ENCODE measurements at regions not wholly inside any gene's neighbourhood (a gene's known extent, or its start where the extent isn't known, plus 50 kb on each side); places are given as distances from the start of the nearest gene placed in this dataset.

DNA sequence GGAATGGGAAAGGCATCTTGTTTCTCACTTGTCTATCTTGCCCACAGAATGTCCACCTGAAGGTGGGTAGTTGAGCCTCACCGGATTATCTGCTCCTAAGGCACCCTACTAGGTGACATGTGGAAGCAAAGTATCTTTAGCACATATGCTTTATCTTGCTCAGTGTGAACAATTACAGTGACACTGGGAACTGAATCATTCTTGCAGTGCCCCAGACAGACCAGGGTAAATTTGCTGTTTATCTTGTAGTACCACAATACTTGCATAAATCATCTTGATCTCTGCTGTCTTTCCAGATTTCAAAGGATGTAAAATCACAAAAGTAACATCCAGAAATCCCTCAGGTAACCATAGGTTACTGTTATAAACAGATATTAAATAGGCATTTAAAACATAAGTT lies 930.0 kb upstream of the INTU start:
- DNase-seq: no peak
- in situ Hi-C loops (cut with HindIII; ENCODE audit: low pct_ligation_motif_present, low pct_unique_long_range_greater_than_20kb, low sequenced_read_pairs): no loop called here

DNA sequence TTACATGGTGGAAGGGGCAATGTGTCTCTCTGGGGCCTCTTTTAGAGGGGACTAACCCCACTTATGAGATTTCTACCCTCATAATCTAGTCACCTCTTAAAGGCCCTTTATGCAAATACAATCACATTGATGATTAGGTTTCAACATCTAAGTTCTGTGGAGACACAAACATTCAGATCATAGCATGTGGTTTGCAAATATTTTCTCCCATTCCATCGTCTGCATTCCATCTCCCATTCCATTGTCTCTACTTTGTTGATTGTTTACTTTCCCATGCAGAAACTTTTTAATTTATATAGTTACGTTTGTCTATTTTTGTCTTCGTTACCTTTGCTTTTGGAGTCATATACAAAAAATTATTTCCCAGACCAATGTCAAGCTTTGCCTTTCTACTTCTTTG lies 927.5 kb upstream of the INTU start:
- no peak for DNase-seq
- in situ Hi-C loops (cut with HindIII; ENCODE audit: low pct_ligation_motif_present, low pct_unique_long_range_greater_than_20kb, low sequenced_read_pairs): no loop called here

DNA sequence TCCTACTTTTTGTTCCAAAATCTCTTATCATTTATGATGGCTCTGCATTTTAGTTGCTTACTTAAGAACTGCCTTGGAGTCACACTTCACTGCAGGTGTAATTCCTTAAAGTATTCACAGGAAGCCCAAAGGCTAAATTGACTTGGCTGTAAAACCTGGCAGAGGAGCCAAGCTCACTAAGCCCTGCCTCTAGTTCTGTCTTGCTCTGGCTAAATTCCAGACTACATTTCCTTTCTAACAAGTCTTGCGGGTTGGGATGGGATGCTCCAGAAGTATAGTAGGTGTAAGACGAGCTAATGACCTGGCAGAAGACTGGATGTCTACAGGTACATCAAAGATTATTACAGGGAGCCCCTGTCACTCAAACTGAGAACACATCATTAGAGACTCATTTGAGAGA lies 924.0 kb upstream of the INTU start:
- DNase-seq: no peak
- in situ Hi-C loops (cut with HindIII; ENCODE audit: low pct_ligation_motif_present, low pct_unique_long_range_greater_than_20kb, low sequenced_read_pairs): no loop called here

DNA sequence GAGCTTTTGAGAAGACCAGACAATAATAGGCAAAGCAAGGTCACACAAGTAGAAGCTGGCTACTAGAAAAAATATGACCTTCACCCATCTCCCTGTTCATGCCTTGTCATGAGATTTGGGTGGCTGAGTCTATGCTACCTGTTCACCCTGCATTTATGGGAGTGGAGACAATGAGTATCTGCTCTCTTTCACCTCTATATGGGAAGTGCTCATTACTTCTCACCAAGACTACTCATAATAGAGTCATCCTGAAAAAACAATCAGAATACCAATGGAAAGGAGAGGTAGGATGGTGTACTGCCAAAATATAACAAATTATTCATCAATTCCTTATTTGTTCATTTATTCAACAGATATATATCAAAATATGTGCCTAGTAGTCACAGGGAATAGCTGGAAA lies 921.8 kb upstream of the INTU start:
- no peak for DNase-seq
- in situ Hi-C loops (cut with HindIII; ENCODE audit: low pct_ligation_motif_present, low pct_unique_long_range_greater_than_20kb, low sequenced_read_pairs): no loop called here

DNA sequence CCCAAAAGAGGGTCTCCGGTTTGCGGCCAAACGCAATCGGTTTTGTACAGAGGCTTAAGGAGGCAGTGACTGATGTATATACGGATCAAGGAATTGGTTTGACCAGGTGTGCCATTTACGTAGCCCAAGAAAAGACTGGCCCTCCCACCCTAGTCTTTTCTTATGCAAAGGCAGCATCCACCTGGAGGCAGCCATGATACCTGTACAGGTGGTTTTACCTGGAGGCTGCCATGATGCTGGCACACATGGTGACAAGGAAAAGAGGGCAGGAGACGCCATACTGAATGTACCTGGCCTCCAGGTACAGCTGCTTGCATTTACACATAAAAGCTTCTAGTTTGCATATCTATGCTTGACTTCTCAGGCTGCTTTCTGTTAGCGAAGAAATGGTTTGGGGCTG lies 917.7 kb upstream of the INTU start:
- no peak for DNase-seq
- in situ Hi-C loops (cut with HindIII; ENCODE audit: low pct_ligation_motif_present, low pct_unique_long_range_greater_than_20kb, low sequenced_read_pairs): no loop called here

DNA sequence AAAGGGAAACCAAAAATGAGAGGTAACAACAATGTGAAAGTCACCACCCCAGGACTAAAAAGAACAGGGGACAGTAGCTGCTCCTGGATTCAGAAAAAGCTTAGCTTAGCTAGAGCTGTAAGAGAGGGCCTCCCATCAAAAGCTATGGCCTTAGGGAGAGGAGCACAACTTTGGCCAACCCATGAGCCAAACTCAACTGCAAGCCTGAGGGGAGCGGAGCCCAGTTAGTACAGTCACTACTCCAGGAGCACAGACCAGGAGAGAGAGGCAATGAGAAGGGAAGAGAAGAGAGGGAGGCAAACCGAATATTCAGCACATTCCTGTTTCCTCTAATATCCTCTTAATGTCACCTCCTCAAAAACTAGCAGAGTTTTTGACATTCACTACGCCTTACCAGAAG lies 917.1 kb upstream of the INTU start:
- in situ Hi-C loops (cut with HindIII; ENCODE audit: low pct_ligation_motif_present, low pct_unique_long_range_greater_than_20kb, low sequenced_read_pairs): no loop called here

DNA sequence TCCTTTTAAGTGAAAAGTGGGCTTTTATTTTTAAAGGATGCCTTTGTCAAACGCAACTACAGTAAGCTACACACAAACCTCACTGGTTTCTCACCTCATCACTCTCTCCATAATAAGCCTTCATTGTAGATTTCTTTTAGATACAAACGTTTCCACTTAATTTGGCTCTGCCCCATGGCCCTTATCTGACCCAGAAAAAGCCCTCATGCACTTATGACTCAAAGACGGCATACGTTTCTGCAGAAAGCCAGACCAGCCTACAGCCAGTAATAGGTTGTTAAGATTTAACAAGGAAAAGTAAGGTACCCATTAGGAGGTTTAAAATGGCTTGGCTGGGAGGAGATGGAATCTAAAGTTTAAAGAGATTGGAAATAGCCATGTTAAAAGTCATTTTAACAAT lies 914.6 kb upstream of the INTU start:
- no peak for DNase-seq
- in situ Hi-C loops (cut with HindIII; ENCODE audit: low pct_ligation_motif_present, low pct_unique_long_range_greater_than_20kb, low sequenced_read_pairs): no loop called here

More for the DNA sequence above, 917.1 kb upstream of the INTU start:
- DNase-seq: no peak

DNA sequence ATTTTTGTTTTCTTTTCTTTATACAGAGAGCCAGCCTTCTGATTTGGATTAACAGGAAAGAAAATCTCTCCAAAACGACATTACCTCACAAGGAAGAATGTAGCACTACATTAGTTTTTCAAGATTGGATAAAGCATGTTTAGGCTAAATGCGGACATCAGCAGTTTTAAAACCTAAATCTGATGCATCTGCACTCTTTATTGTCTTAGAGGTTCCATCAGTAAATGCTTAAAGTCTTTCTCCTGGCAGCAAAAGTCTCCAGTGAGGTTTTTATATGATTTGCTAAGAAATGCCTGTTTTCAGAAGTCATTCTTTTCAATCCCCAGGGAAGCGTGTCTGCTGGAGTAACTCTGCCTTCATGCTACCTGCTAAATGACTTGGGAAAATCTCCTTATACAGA lies 912.9 kb upstream of the INTU start:
- no peak for DNase-seq
- in situ Hi-C loops (cut with HindIII; ENCODE audit: low pct_ligation_motif_present, low pct_unique_long_range_greater_than_20kb, low sequenced_read_pairs): no loop called here

DNA sequence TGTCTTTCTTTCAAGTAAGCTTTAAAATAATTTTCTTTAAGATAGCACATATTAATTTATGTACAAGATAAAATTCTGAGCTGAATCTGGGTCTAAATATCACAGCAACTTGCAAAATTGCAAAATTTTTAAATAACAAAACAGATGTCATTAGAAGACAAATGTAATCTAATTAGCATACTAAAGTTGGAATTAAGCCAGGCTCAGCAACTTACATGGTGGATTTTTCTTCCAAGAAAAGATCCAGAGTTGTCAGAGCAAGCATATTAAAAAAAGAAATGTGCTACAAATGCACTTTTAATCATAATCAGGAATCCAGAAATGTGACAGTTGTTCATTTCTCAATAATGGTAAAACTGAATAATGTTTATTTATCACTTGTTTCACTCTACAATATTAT lies 906.9 kb upstream of the INTU start:
- no peak for DNase-seq
- in situ Hi-C loops (cut with HindIII; ENCODE audit: low pct_ligation_motif_present, low pct_unique_long_range_greater_than_20kb, low sequenced_read_pairs): no loop called here

DNA sequence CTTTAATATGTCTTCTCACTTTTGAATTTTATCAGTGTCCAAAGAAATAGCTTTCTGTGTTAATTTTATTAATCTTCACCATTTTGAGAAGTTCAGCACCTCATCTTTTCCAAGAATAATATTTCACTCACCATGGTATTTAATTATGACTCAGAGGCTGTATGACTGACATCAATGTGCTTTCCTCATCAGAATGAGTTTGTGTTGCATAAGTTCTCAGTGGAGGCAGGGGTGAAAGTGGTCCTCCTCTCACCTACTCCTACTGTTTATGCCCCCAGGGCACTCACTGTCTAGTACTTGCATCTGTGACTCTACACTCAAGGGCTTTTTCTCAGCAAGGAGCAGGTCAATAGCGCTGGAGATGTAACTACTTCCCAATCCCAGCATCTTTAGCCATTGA lies 905.3 kb upstream of the INTU start:
- no peak for DNase-seq
- in situ Hi-C loops (cut with HindIII; ENCODE audit: low pct_ligation_motif_present, low pct_unique_long_range_greater_than_20kb, low sequenced_read_pairs): no loop called here

DNA sequence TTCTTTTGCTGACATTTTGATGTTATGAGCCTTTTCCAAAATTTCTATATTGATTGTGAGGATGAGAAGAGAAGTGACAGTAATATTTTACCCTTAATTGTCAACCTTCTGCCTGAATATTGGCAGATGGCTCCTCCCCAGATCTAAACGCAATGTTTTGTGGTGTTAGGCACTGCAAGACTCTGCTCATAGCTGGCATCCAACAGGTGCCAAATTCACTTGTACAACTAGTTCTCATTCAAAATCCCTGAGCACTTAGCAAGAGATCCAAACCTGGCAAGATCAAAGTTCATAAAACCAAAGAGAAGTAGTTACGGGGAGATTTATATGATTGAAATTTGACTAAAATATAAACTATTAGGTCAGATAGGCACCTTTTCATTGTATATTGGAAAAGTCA lies 901.7 kb upstream of the INTU start:
- DNase-seq: no peak
- in situ Hi-C loops (cut with HindIII; ENCODE audit: low pct_ligation_motif_present, low pct_unique_long_range_greater_than_20kb, low sequenced_read_pairs): no loop called here

DNA sequence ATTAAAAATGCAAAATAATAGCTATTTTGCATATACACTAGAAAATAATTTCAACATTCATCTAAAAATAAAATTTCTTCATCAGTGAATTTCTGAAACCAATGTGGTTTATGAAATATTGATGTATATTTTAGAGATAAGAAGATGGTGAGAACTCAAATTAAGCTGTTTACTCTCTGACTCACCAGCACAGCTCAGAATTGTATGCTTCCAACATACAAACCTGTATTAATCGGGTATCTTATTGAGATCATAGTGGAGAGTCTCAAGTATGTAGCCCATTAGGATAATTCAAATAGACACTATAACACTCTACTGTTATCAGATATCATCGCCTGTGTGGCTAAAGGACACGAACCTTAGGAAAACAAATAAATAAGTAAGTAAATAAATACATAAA lies 899.5 kb upstream of the INTU start:
- no peak for DNase-seq
- in situ Hi-C loops (cut with HindIII; ENCODE audit: low pct_ligation_motif_present, low pct_unique_long_range_greater_than_20kb, low sequenced_read_pairs): no loop called here

DNA sequence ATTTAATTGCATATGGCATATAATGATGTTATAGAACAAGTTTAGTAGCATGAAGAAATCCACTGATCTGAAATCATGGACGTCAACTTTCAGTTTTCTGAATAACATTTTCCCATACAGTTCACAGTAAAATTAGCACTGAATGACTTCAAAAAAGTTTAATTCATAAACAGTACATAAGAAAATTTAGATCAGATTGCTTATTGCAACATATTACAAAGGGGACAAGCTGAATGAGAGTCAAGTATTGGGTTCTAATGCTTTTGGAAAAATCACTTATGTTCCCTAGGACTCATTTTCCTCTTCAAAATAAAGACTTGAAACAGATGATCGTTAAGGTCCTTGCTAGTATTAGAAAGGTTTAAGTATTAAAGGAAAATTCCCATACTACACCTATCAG lies 898.3 kb upstream of the INTU start:
- no peak for DNase-seq
- in situ Hi-C loops (cut with HindIII; ENCODE audit: low pct_ligation_motif_present, low pct_unique_long_range_greater_than_20kb, low sequenced_read_pairs): no loop called here

DNA sequence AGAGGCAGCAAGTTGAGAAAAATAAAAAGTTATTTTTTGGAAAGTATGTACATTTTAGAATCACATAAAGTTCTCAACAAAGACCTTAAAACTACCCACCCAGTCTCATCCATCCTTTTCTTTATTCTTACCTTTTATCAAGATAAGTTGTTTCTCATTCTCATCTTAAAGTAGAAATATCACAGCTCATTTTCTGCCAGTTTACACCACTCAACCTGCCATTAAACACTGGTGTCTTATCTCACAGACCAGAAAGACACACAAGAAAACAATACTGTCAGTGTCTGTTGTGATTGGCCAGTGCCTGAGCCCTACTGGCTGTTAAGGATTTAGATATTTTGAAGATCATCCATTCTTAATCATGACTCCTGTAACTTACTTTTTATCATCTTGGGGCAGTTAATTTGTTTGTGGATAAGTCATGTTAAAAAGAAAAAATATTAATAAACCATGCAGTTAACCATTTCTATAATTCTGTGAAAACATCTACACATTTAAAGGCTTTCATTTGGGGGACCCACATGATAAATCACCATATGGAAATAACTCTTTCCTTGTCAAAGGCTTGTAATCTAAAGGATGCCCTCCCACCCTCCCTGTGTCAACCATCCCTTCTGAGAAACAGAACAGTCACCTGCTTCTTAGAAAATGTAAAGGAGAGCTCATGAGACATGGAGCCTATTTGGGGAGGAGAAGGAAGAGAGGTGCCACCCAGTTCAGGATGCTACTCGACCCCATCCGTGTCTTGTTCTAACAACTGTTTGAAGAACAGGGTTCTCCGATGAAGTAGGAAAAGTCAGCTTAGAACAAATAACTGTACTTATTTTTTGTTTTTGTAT lies 897.2 kb upstream of the INTU start:
- no peak for DNase-seq
- in situ Hi-C loops (cut with HindIII; ENCODE audit: low pct_ligation_motif_present, low pct_unique_long_range_greater_than_20kb, low sequenced_read_pairs): no loop called here

DNA sequence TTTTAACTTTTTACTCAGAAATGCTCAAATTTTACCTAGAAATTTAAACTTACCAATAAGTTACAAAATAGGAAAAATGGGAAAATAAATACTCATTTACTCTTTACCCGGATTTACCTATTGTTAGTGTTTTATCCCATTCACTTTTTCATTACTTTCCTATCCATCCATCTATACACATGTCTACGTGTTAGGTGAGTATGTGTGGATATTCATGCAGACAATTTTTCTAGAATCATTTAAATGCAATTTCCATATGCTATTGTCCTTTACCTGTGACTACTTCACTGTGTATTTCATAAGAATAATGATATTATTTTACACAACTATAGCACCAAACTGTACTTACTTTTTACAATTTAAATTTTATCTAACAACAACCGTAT lies 896.6 kb upstream of the INTU start:
- DNase-seq: no peak
- in situ Hi-C loops (cut with HindIII; ENCODE audit: low pct_ligation_motif_present, low pct_unique_long_range_greater_than_20kb, low sequenced_read_pairs): no loop called here

DNA sequence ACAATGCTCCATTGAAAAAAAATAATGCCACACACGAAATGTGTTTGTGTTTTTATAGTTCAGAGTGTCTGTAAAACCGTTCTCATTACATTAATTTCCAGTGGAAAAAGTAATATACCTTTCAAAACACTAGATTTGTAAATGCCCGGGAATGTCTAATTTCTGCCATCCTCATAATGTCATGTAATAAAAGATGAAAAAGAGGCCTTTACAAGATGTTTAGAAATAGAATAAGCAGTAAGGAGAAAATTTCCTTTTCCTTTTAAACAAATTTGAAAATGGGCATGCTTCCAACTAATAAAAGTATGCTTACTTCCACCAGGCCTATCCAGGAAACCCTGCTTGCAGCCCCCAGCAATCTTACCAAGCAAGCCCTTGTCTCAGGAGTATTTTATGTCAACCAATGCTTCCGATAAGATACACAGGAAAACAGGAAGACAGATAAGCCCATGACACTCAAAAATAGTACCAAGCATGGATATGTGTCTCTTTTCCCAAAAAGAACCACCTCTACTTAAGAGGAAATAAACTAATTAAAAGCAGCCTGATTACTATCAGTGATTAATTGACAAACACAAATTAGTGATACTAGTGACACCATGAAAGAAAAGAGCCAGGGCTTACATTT lies 894.7 kb upstream of the INTU start:
- no peak for DNase-seq
- in situ Hi-C loops (cut with HindIII; ENCODE audit: low pct_ligation_motif_present, low pct_unique_long_range_greater_than_20kb, low sequenced_read_pairs): no loop called here

DNA sequence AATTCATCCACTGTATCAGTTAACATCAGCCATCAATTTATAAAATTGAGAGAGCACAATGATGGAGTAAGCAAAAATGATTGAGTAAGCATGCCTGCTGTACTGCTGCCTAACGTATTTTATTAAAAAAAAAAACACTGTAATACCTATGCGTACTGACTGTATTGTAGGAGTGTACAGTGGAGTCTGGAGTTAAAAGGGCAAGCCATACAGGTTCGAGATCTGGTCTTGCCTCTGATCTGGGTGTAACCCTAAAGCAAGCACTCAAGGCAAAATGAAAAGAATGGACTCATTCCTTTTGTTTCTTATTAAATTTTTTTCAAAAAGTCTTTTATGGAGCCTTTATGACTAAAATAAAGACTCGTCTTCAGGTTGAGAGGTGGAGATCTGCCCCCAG lies 894.2 kb upstream of the INTU start:
- no peak for DNase-seq
- in situ Hi-C loops (cut with HindIII; ENCODE audit: low pct_ligation_motif_present, low pct_unique_long_range_greater_than_20kb, low sequenced_read_pairs): no loop called here

DNA sequence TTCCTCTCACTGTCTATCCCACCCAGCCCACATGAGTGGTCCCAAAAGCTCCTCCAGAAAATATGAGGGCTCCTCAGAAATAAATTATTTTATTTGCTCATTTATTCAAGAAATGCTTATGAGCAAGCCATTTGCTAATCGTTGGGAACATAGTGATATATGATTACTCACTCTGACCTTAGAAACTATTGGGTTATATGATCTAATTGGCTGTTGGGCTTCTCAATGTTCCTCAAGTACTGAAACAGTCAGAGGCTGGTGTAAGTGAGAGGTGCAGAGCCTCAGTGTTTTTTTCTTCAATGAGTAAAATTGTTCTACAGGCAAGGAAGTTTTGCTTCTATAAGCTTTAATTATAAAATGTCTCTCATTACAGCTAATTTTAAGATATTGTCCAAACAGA lies 893.8 kb upstream of the INTU start:
- no peak for DNase-seq
- in situ Hi-C loops (cut with HindIII; ENCODE audit: low pct_ligation_motif_present, low pct_unique_long_range_greater_than_20kb, low sequenced_read_pairs): no loop called here

DNA sequence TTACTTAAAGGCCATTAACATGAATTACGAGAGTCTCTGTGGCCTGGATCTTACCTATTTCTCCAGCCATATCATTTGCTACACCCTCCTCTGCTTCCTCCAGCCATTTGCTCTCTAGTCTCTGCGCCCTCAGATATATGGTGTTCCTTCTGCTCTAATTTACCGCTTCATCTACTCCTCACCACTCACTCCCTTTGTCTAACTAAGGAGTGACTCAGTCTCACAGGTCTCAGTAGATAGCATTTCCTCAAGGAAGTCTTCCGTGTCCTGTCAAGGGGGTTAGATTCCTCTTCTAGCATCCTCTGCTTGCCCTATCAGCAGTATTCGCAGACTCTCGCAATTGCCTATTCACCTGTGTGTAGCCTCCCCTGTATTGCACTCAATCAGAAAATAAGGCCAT lies 892.1 kb upstream of the INTU start:
- in situ Hi-C loops (cut with HindIII; ENCODE audit: low pct_ligation_motif_present, low pct_unique_long_range_greater_than_20kb, low sequenced_read_pairs): no loop called here
- DNase-seq: no peak

DNA sequence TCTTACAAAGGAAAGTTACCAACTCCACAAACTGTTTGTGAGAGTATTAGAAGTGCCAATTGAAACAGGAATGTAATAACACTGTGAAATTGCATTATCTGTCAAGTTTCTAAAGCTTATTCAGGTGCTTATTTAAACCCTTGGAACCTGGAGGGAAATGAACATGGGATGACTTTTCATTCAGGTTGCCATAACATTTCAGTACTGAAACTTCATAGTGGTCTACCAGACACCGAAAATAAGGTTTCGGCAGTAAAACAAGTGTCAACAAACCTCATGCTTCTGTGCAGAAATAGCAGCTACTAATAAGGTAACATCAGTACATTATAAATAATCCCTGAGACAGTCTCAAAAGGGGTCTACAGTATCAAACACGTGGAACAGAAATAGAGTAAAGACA lies 890.7 kb upstream of the INTU start:
- in situ Hi-C loops (cut with HindIII; ENCODE audit: low pct_ligation_motif_present, low pct_unique_long_range_greater_than_20kb, low sequenced_read_pairs): no loop called here

More for the DNA sequence above, 890.7 kb upstream of the INTU start:
- no peak for DNase-seq
